ENCODE measurements at regions not wholly inside any gene's neighbourhood (a gene's known extent, or its start where the extent isn't known, plus 50 kb on each side); places are given as distances from the start of the nearest gene placed in this dataset.

GRCh38 chr5:86986837-86987236, 280.8 kb upstream of the RASA1 start:
- TF ChIP-seq CTCF (IDR thresholded peaks at IDR 0.05; ENCODE audit: low read depth, low read length, poor library complexity, severe bottlenecking) = no peak
- no peak for TF ChIP-seq EZH2phosphoT487 (IDR thresholded peaks at IDR 0.05; ENCODE audit: borderline replicate concordance, low read length)
